Lower leg skin (tissue), 3 donors: ENCODE measurements at regions not wholly inside any gene's neighbourhood (a gene's known extent, or its start where the extent isn't known, plus 50 kb on each side); places are given as distances from the start of the nearest gene placed in this dataset.

ENCODE experiments used
- CTCF ChIP-seq, 3 donors: fragments of 450-650 bp; IDR thresholded peaks; one replicate each; pipeline ENCODE4 v1.5.1; 2016; ENCODE audit warnings: antibody characterized with exemption in 3 of 3, mild to moderate bottlenecking in 3 of 3, moderate library complexity in 2 of 3
- POLR2A ChIP-seq, 2 donors: fragments of 450-650 bp; IDR thresholded peaks; one replicate each; pipeline ENCODE4 v1.6.1; 2016 to 2017; ENCODE audit warnings: antibody characterized with exemption in 2 of 2, mild to moderate bottlenecking in 1 of 2, moderate library complexity in 1 of 2

- TF ChIP-seq CTCF (IDR thresholded peaks at IDR 0.05) (no peak), POLR2A (IDR thresholded peaks at IDR 0.05) (no peak)
Measured at GRCh38 chr14:98371141-98371540, 900.9 kb downstream of the BCL11B start.
